ENCODE measurements at regions not wholly inside any gene's neighbourhood (a gene's known extent, or its start where the extent isn't known, plus 50 kb on each side); places are given as distances from the start of the nearest gene placed in this dataset.

- no peak overlapping the region for H3K18ac ChIP-seq (ENCODE audit: insufficient read length, low read depth, low read length)
- no peaks in the 10 kb centered on the region for H4K20me1 ChIP-seq (ENCODE audit: control insufficient read depth, insufficient read depth, insufficient read length)
- H3K79me2 ChIP-seq (ENCODE audit: insufficient read depth, low read length), result no peaks in the 10 kb centered on the region
- H3K23me2 ChIP-seq (ENCODE audit: insufficient read length, low read depth, low read length, poor library complexity, severe bottlenecking), result no peaks in the 10 kb centered on the region
- no peaks in the 10 kb centered on the region for H3K79me1 ChIP-seq (ENCODE audit: insufficient read depth, low read depth, low read length, poor library complexity, severe bottlenecking)
- no peak overlapping the region for H3K27ac Mint-ChIP-seq
- H3K36me3 Mint-ChIP-seq (ENCODE audit: insufficient read depth in 1 of 3, low read depth in 3 of 3), result peaks cover 0 to 4% (median 4%) of the 10 kb centered on the region in 3 experiments; a peak in 5 of 7 replicates
- no peaks in the 10 kb centered on the region for H3K4me1 Mint-ChIP-seq
- no peak for DNase-seq
- no peak overlapping the region for H3K4me2 ChIP-seq (ENCODE audit: insufficient read depth, insufficient read length, low read length)
- H3K23ac ChIP-seq (ENCODE audit: insufficient read length, low read depth, low read length), result no peak overlapping the region
- H3K9me3 ChIP-seq (ENCODE audit: control insufficient read depth, low read depth, low read length), result no peaks in the 10 kb centered on the region
- H3K27me3 ChIP-seq (ENCODE audit: insufficient read depth, low read length), result no peaks in the 10 kb centered on the region
- no peak overlapping the region for H4K8ac ChIP-seq (replicated peaks; ENCODE audit: insufficient read length, low read depth, low read length)
- H3K9ac ChIP-seq (ENCODE audit: extremely low read depth, insufficient read length, low read length), result no peak overlapping the region
- no peak overlapping the region for H3K14ac ChIP-seq (ENCODE audit: insufficient read depth, low read length)
- no peak overlapping the region for H3K4me3 Mint-ChIP-seq
- H3K4ac ChIP-seq (ENCODE audit: low read depth, low read length), result no peak overlapping the region
- H2BK5ac ChIP-seq (ENCODE audit: insufficient read length, low read length), result no peak overlapping the region
- H3K9me3 Mint-ChIP-seq, result peaks cover 57 to 68% of the 10 kb centered on the region in 2 experiments
- no peaks in the 10 kb centered on the region for H3K4me1 ChIP-seq (ENCODE audit: insufficient read depth, low read length)
- no peak overlapping the region for H3K56ac ChIP-seq (ENCODE audit: insufficient read length, low read depth, low read length)
- H3K27me3 Mint-ChIP-seq (ENCODE audit: low read depth), result no peaks in the 10 kb centered on the region
- H3T11ph ChIP-seq (ENCODE audit: low read length), result no peak overlapping the region
- H2BK120ac ChIP-seq (ENCODE audit: low read depth, low read length, poor library complexity, severe bottlenecking), result no peak overlapping the region
- H4K91ac ChIP-seq (ENCODE audit: insufficient read length, low read depth, low read length), result no peak overlapping the region
- H2BK12ac ChIP-seq (ENCODE audit: insufficient read length, low read depth, low read length), result no peak overlapping the region
- no peak overlapping the region for H2BK20ac ChIP-seq (ENCODE audit: low read depth, low read length, poor library complexity, severe bottlenecking)
- TF ChIP-seq CTCF (conservative IDR thresholded peaks at IDR 0.05), result no peak
- H4K5ac ChIP-seq (ENCODE audit: insufficient read length, low read depth, low read length), result no peak overlapping the region
- H2AFZ ChIP-seq (ENCODE audit: low read length), result no peak overlapping the region
- no CpG with 5 or more reads among the region's 2 CpGs for WGBS (ENCODE audit: extremely low coverage, insufficient read length, low lambda C conversion rate)
- no peak overlapping the region for H2AK5ac ChIP-seq (ENCODE audit: insufficient read length, low read length)
- H2BK15ac ChIP-seq (ENCODE audit: low read depth, low read length), result no peak overlapping the region
- H3K27ac ChIP-seq (ENCODE audit: insufficient read length, low read depth, low read length), result no peak overlapping the region
These were observed 269.3 kb downstream of the ACTRT1 start for GRCh38 chrX:127782904-127783303.
